ENCODE measurements at regions not wholly inside any gene's neighbourhood (a gene's known extent, or its start where the extent isn't known, plus 50 kb on each side); places are given as distances from the start of the nearest gene placed in this dataset.
A peak's percentile ranks its signal among the peaks of the same experiment; 100 is the strongest.
"Not testable (repeated sequence)": the region's sequence is repeated elsewhere in the genome, so short reads cannot be mapped to it uniquely, and the experiment has no call there.

DNA sequence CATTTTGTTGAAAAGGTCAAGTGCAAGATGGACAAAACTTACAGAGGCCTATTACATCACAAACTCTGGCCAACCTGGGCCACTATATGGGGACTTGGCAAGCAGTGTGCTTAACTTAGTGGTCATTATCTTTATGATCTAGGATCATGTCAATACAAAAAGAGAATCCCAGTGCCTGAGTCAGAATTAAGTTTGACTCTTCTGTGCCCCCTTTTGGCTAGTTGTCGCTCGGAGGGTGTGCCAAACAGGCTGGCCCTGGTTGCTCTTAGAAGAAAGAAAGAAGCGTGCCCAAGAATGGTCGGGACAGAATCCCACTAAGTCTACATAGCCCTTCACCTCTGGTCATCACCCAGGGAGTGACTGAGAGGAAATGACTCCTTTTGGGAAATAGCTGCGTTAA is 100.1 kb downstream of the EIF4E start:
- DNase-seq (ENCODE audit: low read depth, low spot score): no peak

DNA sequence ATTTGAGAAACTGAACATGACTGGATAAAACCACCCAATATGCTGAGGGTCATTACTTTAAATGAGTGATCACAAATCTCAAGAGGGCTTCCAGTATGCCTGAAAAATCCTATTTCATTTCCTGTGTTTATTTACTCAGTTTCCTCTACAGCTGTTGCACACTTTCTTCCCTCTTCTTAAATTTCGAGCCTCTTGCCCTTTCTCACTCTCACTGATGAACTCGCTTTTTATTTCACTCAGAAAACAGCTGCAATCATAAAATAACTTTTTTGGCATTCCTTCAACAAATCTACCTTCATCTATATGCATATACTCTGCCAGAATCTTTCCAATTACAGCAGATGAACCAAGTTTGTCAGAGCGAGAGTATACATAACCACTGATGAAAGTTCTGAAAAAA is 101.3 kb downstream of the EIF4E start:
- no peak for DNase-seq (ENCODE audit: low read depth, low spot score)

DNA sequence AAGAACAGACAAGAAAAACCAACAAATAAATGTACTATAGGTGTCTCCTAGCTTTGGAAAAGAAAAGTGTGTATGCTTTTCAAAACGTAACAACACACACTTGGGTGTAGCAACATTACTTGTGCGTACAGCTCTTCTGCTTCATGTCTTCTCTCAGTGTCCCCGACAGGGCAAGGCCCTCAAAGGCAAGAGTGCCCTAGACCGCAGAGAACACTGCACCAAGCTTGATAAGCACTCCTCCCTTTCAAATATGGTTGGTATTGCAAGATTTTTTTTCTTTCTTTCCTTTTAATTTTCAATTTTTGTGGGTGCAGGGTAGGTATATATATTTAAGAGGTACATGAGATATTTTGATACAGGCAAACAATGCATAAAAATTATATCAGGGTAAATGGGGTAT is 106.8 kb downstream of the EIF4E start:
- DNase-seq (ENCODE audit: low read depth, low spot score): no peak

DNA sequence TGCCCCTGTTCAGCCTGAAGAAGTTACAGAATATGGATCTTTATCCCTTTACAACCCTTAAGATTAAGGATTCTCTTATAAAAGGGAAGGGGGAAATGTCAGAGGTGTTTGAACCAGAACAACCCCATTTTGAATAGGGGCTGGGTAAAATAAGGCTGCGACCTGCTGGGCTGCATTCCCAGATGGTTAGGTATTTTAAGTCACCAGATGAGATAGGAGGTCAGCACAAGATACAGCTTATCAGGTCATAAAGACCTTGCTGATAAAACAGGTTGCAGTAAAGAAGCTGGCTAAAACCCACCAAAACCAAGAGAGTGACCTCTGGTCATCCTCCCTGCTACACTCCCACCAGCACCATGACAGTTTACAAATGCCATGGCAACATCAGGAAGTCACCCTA is 110.8 kb downstream of the EIF4E start:
- not testable (repeated sequence) for DNase-seq (ENCODE audit: low read depth, low spot score)

DNA sequence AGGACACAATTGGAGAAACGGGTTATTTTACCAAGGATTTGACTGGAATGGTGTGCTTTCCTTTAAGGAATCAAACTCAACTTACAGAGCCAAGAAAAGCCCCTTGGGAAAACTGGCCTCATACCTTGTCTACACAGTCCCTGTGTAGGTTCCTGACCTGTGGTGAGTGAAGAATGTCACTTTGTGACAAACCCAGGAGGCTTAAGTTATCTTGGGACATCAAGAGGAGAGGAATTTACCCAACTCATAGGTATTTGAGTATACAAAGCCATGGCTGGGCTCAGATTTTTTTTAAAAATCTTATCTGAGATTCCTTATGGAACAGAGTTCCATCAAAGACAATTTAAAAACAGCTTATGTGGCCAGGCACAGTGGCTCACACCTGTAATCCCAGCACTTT is 112.1 kb downstream of the EIF4E start:
- DNase-seq (ENCODE audit: low read depth, low spot score): no peak

DNA sequence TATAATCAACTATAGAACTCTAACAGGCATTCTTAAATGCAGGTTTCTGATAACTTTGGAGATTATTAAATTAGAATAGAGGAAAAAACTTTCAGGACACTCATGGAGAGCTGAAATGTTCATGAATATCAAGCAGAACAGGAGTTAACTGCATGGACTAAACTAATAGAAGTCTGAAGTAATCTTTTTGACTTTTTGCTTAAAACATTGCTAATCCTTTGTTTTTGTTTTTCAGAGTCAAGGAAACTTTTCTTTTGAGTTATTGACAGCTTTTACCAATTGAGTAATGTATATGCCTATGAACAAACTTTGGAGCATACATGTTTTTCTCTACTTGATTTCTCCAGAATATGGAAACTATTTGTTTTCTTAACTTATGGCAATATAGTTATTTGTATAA is 112.5 kb downstream of the EIF4E start:
- DNase-seq (ENCODE audit: low read depth, low spot score): no peak

DNA sequence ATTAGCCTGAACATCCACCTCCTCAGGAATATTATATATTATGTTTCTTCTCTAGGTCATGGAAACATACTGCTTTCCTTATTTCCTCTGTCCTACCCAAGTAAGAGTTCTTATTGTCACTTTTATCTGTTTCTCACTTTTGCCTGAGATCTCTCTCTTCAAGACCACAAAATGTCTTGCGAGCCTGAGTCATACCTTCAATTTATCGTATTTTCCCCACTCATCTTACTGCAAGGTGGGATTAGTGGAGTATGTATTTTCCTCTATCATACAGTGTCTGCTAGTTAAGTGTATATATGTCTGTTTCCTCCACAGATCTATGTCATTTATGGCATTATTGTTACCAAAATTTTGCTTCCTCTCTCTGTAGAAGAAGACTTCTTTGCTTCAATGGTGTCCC is 124.5 kb downstream of the EIF4E start:
- no peak for DNase-seq (ENCODE audit: low read depth, low spot score)

DNA sequence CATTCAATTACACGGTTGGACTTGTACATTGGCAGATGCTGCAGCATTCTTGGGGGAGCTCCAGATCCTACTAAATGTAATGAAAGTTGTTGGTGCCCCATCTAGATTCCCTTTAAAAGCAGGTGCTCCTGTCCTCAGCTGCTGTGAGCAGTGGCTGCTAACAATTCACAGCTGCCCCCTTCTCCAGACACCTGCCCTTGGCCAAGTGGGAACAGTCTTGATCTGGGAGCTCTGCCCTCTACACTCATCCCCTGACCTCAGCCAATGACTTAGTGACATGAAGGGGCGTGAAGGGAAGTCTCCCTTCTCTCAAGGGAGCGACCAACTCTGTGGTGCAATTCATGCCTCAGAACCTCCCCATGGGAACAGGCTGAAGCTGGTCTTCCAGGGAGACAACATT is 125.7 kb downstream of the EIF4E start:
- DNase-seq (ENCODE audit: low read depth, low spot score): no peak

DNA sequence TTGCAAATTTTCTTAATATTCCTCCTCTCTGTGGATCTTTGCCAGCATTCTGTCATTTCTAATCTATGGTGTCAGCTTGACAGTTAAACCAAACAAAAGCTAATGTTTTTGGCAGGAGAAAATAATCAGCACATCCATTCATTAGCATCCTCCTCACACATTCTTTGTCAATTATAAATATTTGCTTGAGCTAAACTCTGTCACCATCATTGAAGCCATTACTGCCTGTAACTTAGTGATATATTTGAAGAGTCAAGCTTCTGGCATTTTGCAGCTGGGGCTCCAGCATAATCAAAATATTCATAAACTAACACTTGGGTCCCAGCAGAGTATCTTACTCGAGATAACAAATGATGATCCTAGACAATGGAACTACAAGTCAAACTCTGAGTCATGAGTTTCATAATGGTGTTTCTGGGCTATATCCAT is 126.1 kb downstream of the EIF4E start:
- DNase-seq (ENCODE audit: low read depth, low spot score): no peak

DNA sequence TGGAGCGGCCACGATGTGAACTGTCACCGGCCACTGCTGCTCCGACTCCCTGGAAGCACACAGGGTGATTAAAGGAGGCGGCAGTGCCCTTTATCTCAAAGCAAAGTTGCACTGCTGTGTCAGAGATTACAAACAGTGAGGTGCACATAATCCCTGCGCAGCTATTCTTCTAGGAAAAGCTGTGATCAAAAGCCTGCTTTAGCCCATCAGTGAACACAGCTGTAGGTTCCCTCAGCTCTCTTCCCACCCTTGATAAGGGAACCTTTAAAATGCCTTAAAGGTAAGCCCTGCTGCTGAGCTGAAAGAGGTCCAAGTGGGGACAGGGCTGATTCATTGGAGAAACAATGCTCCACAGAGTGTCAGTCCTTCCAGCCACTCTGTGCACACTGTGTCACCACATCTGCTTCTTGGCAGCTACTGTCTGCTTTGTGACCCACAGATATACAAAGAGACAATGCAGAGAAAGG is 127.6 kb downstream of the EIF4E start:
- DNase-seq (ENCODE audit: low read depth, low spot score): no peak

DNA sequence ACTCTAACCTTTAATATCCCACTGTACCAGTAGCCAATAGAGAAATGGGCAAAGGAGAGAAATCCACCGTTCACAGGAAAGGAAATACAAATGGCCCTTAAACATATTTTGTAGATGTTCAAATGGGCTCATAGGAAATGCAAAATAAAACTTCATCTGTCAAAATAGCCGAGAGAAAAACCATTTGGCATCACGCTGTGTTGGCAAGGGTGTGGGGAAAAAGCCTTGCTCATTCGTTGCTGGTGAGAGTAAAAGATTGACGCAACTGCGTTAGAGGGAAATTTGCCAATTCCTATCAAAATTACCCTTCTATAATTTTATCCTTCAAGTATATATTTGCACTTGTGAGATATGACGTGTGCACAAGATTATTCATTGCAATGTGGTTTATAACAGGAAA is 131.9 kb downstream of the EIF4E start:
- no peak for DNase-seq (ENCODE audit: low read depth, low spot score)

DNA sequence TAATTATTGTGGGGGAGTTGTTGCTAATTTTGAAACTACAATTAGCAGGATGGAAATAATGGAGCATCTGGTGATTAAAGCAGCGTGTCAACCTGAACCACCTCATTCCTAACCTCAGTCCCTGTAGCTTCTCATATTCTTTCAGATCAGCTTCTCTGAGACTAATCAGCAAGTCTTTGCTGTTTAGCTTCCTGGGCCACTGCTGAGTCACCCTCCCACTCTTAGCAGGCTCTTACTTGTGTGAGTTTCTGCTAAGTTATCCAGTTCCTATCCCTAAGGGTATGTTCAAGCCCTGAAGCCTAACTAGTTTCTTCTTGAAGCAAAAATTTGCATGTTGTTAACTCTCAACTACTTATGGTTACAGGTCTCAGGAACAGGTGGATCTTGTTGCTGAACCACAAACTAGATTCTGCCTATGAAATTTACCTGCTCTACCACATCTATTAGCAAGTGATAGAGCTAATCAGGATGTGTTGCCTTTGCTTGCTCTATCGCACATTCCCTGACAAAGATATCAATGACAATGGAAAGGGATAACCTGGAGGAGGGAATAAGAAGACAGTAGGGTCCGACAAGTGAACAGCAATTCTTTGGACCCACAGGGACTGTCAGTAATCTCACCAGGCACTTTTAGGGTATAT is 134.2 kb downstream of the EIF4E start:
- peak; percentile 23 for DNase-seq (ENCODE audit: low read depth, low spot score)

DNA sequence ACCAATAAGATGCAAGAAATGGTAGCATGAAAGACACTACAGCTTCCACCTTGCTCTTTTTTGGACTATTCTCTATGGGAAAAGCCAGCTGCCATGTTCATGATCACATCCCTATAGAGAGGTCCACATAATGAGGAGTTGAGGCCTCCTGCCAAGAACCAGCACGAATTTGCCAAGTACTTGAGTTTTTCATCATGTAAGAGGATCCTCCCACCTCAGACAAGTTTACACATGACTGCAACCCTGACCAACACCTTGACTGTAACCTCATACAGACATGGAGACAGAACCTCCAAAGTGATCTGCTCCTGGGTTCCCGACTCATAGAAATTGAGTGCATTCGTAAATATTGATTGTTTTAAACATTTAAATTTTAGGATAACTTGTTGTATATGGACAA is 135.2 kb upstream of the TSPAN5 start:
- DNase-seq (ENCODE audit: low read depth, low spot score): no peak

DNA sequence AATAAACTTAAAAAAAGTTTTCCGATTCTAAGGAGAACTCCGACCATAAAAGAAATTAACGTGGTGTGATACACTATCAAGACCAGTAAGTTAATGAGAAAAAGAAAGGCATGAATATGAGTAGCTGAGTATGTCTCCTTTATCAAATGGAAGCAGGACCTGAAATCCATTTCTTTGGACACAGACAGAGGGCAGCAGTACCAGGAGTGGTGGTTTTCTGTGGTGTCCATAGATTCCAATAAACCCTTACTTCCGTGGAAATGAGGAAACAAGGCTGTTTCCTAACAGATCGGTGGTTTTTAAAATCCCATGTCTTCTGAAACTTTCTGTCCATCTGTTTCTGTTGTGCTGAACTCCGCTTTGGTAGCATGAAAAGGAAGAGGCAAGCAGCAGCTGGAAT is 128.5 kb upstream of the TSPAN5 start:
- DNase-seq (ENCODE audit: low read depth, low spot score): no peak

DNA sequence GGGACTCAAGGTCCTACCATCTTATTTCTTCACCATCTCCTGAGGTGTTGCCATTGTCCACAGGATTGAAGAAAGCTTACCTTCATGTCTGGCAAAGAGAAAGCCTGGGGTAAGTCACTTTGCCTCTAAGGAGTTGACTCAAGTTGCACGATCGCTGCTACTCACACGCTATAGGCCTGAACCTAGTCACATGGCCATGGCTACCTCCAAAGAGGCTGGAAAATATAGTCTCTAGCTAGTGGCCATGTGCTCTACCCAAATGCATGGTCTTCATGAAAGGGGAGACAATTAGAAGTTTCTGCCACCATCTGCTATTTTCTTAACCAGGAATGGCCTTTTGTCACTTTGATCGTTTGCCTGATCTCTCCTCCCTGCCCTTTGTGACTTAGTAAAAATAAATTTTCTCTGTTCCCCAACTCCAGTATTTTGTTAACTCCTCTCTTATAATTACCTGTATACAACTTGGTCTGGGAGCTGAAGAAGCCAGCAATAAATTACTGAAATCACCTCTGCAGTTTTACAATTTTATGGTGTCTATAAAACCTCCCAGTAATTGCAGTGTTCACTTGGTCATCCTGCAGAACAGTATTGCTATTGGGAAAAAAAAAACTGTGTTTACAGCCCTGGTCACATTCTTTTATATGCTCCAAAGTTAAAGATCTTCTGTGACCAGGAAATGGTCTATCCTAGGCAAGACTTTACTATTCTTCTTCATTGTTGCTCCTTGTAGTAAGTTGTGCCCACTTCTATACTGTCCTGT is 126.7 kb upstream of the TSPAN5 start:
- DNase-seq (ENCODE audit: low read depth, low spot score): no peak

DNA sequence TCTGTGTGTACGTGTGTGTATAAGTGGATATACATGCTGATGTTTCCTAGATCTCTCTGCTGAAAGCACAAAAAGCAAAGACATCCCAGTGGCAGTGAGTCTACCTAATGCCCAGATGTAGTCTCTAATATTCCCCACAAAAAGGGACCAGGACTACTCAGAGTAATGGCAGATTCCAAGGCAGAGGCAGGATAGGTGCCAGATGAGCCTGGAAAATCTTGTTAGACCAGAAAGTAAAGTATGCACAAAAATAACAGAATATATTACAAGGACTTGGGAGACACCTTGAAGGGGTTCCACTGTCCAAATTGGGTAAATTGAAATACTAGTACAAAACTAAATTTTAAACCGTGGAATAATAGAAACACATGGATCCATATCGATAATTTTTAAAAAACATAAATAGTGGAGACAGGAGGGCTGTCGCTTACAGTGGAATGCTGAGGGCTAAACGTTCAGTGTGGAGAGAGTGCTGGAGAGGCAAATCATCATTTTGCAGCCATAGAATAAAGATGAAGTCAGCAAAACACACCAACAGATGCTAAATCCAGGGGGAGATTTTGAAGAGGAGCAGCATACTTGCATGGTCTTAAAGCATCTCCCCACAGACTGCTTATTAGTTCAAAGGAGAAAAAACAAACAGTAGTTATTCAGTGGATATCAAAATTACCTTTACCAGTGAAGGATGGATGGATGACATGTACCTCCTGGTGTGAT is 123.4 kb upstream of the TSPAN5 start:
- no peak for DNase-seq (ENCODE audit: low read depth, low spot score)

DNA sequence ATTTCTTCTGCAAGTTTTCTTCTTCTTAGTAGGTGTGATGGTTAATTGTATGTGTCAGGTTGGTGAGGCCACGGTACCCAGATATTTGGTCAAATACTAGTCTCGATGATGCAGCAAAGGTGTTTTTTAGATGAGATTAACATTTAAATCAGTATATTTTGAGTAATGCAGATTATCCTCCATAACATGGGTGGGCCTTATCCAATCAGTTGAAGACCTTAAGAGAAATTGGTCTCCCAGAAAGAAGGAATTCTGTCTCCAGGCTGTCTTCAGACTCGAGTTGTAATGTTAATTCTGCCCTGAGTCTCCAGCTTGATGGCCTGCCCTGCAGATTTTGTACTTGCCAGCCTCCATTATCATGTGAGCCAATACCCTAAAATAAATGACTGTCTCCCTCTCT is 122.5 kb upstream of the TSPAN5 start:
- DNase-seq (ENCODE audit: low read depth, low spot score): no peak

DNA sequence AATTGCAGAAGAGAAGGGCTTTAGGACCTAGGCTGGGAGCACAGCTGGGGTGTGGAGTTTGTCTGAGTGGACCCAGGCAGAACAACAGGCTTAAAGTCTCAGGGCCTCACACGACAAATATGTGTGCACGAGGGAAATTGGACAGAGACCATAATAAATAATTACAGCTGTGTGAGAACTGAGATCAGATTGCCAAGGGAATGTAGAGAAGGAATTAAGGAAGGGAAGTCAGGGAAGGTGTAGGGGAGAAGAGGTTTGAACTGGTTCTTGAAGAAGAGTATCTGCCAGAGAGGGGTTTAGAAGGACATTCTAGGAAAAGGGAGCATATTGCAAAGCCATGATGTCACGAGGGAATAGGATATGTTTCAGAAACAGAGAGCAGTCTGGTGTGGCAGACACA is 120.7 kb upstream of the TSPAN5 start:
- DNase-seq (ENCODE audit: low read depth, low spot score): no peak

DNA sequence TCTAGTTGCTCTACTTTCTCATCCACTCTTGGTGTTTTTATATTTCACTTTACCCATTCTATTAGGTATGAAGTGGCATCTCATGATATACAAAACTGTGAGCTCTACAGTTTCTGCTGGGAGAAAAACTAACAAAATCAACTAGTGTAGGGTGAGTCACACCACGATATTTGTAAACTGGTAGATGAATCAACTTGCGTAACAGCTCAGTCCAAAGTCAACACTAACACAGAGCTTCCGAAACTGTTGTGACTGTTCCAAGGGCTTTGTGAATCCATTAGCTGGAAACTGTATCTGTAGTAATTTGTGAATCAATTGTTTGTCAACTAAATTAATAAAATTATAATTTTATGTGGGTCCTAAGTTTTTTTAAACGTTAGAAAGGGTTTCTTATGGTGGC is 119.8 kb upstream of the TSPAN5 start:
- DNase-seq (ENCODE audit: low read depth, low spot score): no peak

DNA sequence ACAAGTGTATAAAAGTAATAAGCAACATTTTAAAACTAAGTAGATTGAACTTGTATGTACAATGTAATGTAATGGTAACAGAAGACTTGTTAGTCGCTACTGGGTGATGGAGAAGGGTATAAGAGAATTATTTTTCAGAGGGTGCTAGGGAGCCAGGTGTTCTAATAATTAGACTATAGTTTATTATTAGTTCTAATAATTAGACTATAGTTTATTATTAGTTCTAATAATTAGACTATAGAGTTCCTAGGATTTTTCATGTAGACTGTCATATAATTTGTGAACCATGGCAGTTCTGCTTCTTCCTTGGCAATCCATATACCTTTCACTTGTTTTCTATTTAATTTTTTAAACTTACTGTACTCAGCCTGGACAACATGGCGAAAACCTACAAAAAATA is 117.3 kb upstream of the TSPAN5 start:
- DNase-seq (ENCODE audit: low read depth, low spot score): no peak

DNA sequence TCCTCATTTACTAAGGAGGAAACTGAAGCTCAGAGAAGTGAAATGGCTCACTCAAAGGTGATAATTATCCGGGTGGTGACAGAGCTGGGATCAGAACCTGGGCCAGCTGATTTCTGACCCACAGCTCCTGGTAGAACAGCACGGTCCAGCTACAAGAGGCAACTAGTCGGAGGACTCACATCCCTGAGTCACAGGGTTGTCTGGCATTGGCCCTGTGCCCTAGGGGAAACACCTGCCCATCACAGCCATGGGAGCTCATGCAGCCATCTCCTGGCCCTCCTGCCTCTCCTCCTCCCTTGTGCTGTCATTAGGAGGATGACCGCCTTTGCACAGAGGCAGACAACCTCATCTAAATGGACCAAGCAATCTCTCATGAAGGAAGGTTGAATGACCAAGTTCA is 115.2 kb upstream of the TSPAN5 start:
- no peak for DNase-seq (ENCODE audit: low read depth, low spot score)

DNA sequence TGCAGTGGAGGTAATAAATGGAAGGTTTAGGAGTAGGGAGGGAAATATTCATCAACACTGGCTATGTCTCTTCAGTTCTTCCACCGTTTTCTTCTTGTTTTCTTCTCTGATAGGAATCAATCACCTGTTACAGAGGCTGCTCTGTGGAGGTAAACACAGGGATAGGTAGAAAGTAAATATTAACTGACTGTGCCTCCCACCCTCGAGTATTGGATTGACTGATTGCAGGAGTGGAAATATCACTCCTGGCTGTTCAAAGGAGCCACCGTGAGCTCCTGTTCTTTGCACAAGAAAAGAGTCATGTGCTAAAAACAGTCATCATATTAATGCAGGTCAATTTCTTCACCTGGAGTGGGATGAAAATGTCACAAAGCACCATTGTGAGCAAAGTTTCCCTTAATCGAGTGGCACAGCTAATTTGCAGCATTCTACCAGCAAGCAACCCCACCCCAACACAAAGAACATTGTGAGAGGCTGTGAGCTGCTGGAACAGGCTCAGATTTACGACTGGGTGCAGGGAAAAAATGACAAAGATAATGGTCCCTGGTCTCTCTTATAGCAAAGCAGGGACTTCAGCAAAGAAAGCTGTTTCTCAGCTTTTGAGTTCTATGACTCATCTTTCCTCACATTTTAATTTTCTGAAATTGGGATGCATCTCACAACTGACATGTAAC is 113.7 kb upstream of the TSPAN5 start:
- DNase-seq (ENCODE audit: low read depth, low spot score): no peak

Measured in iPS DF 19.7 (cell line).